ENCODE measurements at regions not wholly inside any gene's neighbourhood (a gene's known extent, or its start where the extent isn't known, plus 50 kb on each side); places are given as distances from the start of the nearest gene placed in this dataset.

DNA sequence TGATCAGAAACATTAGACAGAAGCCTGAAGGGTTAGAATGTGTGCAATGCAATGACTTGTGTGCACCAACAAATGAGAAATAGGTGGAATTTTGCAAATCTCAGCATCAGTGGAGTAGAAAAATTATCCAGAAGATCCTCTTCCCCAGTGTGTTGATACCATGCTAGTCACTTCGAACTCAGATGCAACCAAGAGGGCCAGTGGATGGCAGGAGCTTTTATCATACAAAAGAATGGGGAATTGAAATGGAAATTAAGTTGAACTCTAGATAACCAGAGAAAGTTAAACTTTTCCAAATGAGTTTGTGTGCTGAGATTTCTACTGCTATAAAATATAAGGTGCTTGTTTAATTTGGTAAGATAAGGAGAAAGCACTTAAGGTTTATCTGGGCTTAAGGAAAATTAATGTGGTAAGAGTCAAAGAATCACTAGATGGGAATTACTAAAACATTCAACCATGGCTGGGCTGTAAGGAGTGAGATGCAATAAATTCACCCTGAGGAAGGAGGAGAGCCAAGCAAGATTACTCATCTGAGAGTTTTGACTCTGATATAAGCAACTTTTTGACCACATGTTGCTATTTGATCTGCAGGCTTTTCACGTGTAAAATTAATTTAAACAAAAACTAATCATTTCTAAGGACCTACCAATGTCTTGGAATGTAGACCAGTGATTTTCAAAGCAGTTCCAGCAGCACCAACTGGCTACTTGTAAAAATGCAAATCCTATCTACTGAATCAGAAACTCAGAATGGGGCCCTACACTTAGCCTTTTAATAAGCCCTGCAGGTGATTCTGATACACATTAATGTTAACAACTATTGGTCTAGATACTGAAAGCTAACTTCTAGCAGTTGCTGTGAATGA is 113.2 kb downstream of the CDC14C start:
- Histone ChIP-seq H3K79me2 (ENCODE audit: insufficient read depth, low read length) (no peaks in the 10 kb centered on the region), H3K4me1 (ENCODE audit: insufficient read depth, low read length, poor library complexity, severe bottlenecking) (no peaks in the 10 kb centered on the region), H3F3A (ENCODE audit: low read depth) (no peaks in the 10 kb centered on the region), H3K27me3 (ENCODE audit: insufficient read depth, low read length, poor library complexity, severe bottlenecking) (no peaks in the 10 kb centered on the region), H2AFZ (ENCODE audit: low read length) (no peak overlapping the region), H3K36me3 (ENCODE audit: insufficient read depth, low read length) (no peaks in the 10 kb centered on the region), H3K9ac (ENCODE audit: low read depth, low read length, poor library complexity, severe bottlenecking) (no peak overlapping the region), H3K4me2 (ENCODE audit: low read depth, low read length, poor library complexity, severe bottlenecking) (no peak overlapping the region), H3K9me2 (replicated peaks; ENCODE audit: low read depth, low read length) (no peaks in the 10 kb centered on the region), H3K9me3 (ENCODE audit: insufficient read depth, low read depth, low read length) (no peaks in the 10 kb centered on the region), H3K4me3 (ENCODE audit: low read length, poor library complexity, severe bottlenecking) (no peak overlapping the region), H4K20me1 (ENCODE audit: insufficient read depth, low read length, poor library complexity, severe bottlenecking) (no peaks in the 10 kb centered on the region)
- no peak for TF ChIP-seq EZH2phosphoT487 (IDR thresholded peaks at IDR 0.05; ENCODE audit: borderline replicate concordance)
- TF ChIP-seq, protein P1, sequence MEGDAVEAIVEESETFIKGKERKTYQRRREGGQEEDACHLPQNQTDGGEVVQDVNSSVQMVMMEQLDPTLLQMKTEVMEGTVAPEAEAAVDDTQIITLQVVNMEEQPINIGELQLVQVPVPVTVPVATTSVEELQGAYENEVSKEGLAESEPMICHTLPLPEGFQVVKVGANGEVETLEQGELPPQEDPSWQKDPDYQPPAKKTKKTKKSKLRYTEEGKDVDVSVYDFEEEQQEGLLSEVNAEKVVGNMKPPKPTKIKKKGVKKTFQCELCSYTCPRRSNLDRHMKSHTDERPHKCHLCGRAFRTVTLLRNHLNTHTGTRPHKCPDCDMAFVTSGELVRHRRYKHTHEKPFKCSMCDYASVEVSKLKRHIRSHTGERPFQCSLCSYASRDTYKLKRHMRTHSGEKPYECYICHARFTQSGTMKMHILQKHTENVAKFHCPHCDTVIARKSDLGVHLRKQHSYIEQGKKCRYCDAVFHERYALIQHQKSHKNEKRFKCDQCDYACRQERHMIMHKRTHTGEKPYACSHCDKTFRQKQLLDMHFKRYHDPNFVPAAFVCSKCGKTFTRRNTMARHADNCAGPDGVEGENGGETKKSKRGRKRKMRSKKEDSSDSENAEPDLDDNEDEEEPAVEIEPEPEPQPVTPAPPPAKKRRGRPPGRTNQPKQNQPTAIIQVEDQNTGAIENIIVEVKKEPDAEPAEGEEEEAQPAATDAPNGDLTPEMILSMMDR (conservative IDR thresholded peaks at IDR 0.05; ENCODE audit: low read length): no peak

GRCh38 chr7:49038821-49039358 is 114.5 kb downstream of the CDC14C start:
- H3F3A ChIP-seq (ENCODE audit: low read depth): no peaks in the 10 kb centered on the region
- H3K4me2 ChIP-seq (ENCODE audit: low read depth, low read length, poor library complexity, severe bottlenecking): no peak overlapping the region
- no peaks in the 10 kb centered on the region for H3K9me3 ChIP-seq (ENCODE audit: insufficient read depth, low read depth, low read length)
- no peak overlapping the region for H3K4me3 ChIP-seq (ENCODE audit: low read length, poor library complexity, severe bottlenecking)
- no peak for TF ChIP-seq EZH2phosphoT487 (IDR thresholded peaks at IDR 0.05; ENCODE audit: borderline replicate concordance)
- TF ChIP-seq, protein P1 (conservative IDR thresholded peaks at IDR 0.05; ENCODE audit: low read length): no peak
- H3K4me1 ChIP-seq (ENCODE audit: insufficient read depth, low read length, poor library complexity, severe bottlenecking): no peaks in the 10 kb centered on the region
- no peaks in the 10 kb centered on the region for H3K79me2 ChIP-seq (ENCODE audit: insufficient read depth, low read length)
- no peaks in the 10 kb centered on the region for H3K36me3 ChIP-seq (ENCODE audit: insufficient read depth, low read length)
- H3K9me2 ChIP-seq (replicated peaks; ENCODE audit: low read depth, low read length): no peaks in the 10 kb centered on the region
- no peak overlapping the region for H3K9ac ChIP-seq (ENCODE audit: low read depth, low read length, poor library complexity, severe bottlenecking)
- no peak overlapping the region for H2AFZ ChIP-seq (ENCODE audit: low read length)
- no peaks in the 10 kb centered on the region for H3K27me3 ChIP-seq (ENCODE audit: insufficient read depth, low read length, poor library complexity, severe bottlenecking)
- H4K20me1 ChIP-seq (ENCODE audit: insufficient read depth, low read length, poor library complexity, severe bottlenecking): no peaks in the 10 kb centered on the region

DNA sequence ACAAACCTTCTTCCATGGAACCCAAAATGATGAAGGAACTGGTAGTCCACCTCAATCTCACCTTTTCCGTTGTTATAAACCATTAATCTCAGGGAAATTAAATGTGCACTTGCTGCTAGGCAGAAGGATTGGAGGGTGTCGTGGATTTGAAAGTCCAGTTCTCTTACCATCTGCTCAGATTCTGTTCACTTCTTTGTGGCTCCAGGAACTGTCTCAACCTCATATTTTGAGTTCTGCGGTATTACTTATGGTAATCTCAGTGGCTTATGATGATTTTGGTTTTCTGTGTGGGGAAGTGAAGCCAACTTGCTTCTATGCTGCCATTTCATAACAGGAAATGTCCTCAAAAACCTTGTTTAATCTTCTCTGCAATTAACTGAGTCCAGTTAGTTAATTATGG is 136.4 kb downstream of the CDC14C start:
- no peak overlapping the region for H2AFZ ChIP-seq (ENCODE audit: low read length)
- H3K9me2 ChIP-seq (replicated peaks; ENCODE audit: low read depth, low read length): no peaks in the 10 kb centered on the region
- H3K9me3 ChIP-seq (ENCODE audit: insufficient read depth, low read depth, low read length): no peaks in the 10 kb centered on the region
- no peaks in the 10 kb centered on the region for H3K36me3 ChIP-seq (ENCODE audit: insufficient read depth, low read length)
- H3K27me3 ChIP-seq (ENCODE audit: insufficient read depth, low read length, poor library complexity, severe bottlenecking): no peaks in the 10 kb centered on the region
- H3K4me1 ChIP-seq (ENCODE audit: insufficient read depth, low read length, poor library complexity, severe bottlenecking): no peaks in the 10 kb centered on the region
- no peak overlapping the region for H3K4me2 ChIP-seq (ENCODE audit: low read depth, low read length, poor library complexity, severe bottlenecking)
- H3K9ac ChIP-seq (ENCODE audit: low read depth, low read length, poor library complexity, severe bottlenecking): no peak overlapping the region
- no peaks in the 10 kb centered on the region for H3F3A ChIP-seq (ENCODE audit: low read depth)
- no peaks in the 10 kb centered on the region for H3K79me2 ChIP-seq (ENCODE audit: insufficient read depth, low read length)
- no peaks in the 10 kb centered on the region for H4K20me1 ChIP-seq (ENCODE audit: insufficient read depth, low read length, poor library complexity, severe bottlenecking)
- TF ChIP-seq, protein P1 (conservative IDR thresholded peaks at IDR 0.05; ENCODE audit: low read length): no peak
- TF ChIP-seq EZH2phosphoT487 (IDR thresholded peaks at IDR 0.05; ENCODE audit: borderline replicate concordance): no peak
- H3K4me3 ChIP-seq (ENCODE audit: low read length, poor library complexity, severe bottlenecking): no peak overlapping the region

All from Loucy (cell line).